PFSK-1 (cell line): ENCODE measurements at regions not wholly inside any gene's neighbourhood (a gene's known extent, or its start where the extent isn't known, plus 50 kb on each side); places are given as distances from the start of the nearest gene placed in this dataset.

ENCODE experiments used
- POLR2AphosphoS5 ChIP-seq: IDR thresholded peaks from 2 replicates; pipeline ENCODE4 v1.6.1; 2012; ENCODE audit warnings: low read depth, mild to moderate bottlenecking, control low read depth, low read length, moderate library complexity
- REST ChIP-seq, 2 experiments: IDR thresholded peaks; 2 replicates each; pipeline versions ENCODE4 v1.6.1 to v1.8.0; 2011 to 2012; ENCODE audit warnings: low read depth in 2 of 2, low read length in 2 of 2, control low read depth in 1 of 2, inconsistent platforms in 1 of 2, mild to moderate bottlenecking in 1 of 2, moderate library complexity in 1 of 2; ENCODE audit not compliant: insufficient read depth in 1 of 2

DNA sequence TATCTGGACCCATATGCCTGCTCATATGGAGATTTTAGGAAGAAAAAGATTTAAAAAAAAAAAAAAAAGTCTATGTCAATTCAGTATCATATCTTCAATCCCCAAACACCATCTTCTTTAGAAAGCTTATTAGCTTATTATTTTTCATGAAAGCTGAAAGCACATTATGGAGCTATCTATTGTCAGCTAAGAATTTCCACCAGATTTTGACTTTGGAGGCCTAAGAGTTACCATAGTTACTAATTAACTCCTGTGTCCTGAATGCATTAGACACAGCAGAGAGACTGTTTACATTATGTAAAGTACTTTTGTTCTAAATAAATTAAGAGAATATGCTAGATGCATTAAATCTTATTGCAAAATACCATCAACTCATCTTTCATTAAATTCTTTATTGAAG lies 255.5 kb upstream of the NRSN1 start:
- TF ChIP-seq REST (IDR thresholded peaks at IDR 0.05; ENCODE audit: insufficient read depth in 1 of 2, low read depth in 2 of 2, low read length in 2 of 2) (no peak), POLR2AphosphoS5 (no peak)
